GM20431 (cell line): ENCODE measurements at regions not wholly inside any gene's neighbourhood (a gene's known extent, or its start where the extent isn't known, plus 50 kb on each side); places are given as distances from the start of the nearest gene placed in this dataset.

Experiments used
- in situ Hi-C: fragments of 300-500 bp; cut with MseI, MboI; formaldehyde crosslinking; loops from one replicate; pipeline ENCODE4 v1.15.0; 2020; ENCODE audit warnings: low sequenced_read_pairs; ENCODE audit not compliant: unreplicated experiment

- in situ Hi-C loops = no loop called here
Measured at GRCh38 chr12:126773012-126773411, 1494.0 kb upstream of the TMEM132C start.

GRCh38 chr12:126773491-126773890 is 1493.5 kb upstream of the TMEM132C start:
- in situ Hi-C loops = no loop called here

DNA sequence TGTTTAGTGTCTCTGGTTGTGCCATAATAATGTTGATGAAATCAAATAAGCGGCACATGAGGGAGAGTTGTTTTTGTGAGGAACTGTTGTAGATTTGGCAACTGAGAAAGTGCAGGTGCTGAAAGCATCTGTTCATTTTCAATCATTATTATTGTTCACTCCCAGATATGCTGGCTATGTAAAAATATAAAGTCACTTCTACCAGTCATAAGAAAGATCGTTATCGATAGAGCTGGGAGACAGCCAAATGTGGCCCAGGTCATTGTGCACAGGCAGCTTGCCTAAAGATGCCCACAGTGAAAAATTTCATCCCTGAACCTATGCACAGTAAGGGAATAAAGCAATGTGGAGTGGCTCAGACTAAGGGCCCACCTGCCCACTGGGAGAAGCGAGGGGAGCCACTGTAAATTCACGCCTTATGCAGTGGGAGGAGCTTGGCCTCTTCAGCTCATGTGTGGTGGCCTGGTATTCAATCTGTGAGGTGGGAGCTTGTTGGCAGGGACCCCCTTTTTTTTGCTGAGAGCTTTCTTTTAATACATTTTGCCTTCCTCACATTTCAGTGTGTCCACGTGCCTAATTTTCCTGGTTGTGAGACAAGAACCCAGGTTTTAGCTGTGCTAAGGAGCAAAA is 1490.8 kb upstream of the TMEM132C start:
- in situ Hi-C loops = no loop called here

DNA sequence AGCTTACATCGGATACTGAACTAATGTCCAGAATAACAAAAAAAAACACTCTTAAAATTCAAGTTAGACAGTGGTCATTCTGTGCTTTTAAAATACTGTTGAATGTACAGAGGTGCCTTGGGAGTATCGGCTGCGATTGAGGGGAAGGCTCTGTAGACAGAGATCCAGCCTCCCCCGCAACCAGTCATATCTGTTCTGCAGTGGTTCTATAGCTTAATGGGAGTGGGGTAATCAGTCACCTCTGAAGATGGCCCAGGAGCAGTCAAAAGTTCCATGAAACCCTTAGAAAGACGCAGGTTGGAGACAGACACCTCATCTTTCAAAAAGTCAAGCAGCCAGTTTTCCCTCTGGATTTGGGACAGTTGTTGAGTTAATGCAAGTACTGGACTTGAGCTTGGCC is 1486.6 kb upstream of the TMEM132C start:
- in situ Hi-C loops = no loop called here

- in situ Hi-C loops = no loop called here
Measured at GRCh38 chr12:126781593-126781992, 1485.4 kb upstream of the TMEM132C start.

DNA sequence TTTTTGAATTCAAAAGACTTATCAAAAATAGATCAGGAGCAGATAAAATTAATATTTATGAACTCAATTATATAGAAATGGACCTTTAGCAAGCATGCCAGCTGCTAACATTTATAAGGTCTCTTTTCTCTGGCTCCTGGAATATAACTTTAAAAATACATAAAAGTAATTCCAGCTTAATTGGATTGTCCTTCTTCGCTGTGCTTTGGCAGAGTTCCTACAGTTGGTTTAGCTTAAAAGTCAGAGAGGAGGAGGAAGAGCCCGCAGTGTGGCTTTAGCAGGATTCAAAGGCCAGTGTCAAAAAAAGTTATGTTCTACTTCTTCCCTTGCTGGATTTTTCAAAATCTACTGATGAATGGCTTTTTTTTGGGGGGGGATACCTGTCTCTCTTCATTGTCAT is 1484.9 kb upstream of the TMEM132C start:
- in situ Hi-C loops = no loop called here

DNA sequence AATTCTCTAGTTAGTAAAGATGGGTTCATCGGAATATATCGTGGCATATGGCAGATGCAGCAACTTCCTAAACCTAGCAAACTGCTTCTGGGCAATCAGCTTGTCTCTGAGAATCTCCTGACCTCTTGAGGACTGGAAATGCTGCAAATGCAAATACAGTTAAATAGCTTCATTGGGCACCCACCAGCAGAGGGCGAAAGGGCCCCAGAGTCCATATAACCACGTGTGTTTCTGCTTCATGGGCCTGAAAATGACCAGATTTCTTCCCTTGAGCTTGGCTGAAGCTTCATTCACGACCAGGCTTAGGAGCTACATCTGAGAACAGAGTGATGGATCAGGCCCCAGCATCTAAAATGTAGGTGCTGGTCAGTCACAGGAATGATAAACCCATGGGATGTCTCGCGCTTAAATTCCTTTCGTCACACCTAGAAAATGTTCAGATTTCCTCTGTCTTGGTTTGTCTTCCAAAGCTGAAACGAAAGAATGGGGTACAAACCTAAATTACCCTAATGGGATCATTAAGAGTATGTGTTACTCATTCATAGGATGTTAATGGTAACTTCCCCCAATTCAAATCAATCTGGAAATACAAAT is 1482.5 kb upstream of the TMEM132C start:
- in situ Hi-C loops = no loop called here

GRCh38 chr12:126789963-126790362 is 1477.0 kb upstream of the TMEM132C start:
- in situ Hi-C loops = no loop called here

GRCh38 chr12:126791122-126791521 is 1475.8 kb upstream of the TMEM132C start:
- in situ Hi-C loops = no loop called here

- in situ Hi-C loops = no loop called here
Measured at GRCh38 chr12:126792411-126792810, 1474.6 kb upstream of the TMEM132C start.

GRCh38 chr12:126797525-126797924 is 1469.4 kb upstream of the TMEM132C start:
- in situ Hi-C loops = no loop called here

GRCh38 chr12:126798449-126798848 is 1468.5 kb upstream of the TMEM132C start:
- in situ Hi-C loops = no loop called here

DNA sequence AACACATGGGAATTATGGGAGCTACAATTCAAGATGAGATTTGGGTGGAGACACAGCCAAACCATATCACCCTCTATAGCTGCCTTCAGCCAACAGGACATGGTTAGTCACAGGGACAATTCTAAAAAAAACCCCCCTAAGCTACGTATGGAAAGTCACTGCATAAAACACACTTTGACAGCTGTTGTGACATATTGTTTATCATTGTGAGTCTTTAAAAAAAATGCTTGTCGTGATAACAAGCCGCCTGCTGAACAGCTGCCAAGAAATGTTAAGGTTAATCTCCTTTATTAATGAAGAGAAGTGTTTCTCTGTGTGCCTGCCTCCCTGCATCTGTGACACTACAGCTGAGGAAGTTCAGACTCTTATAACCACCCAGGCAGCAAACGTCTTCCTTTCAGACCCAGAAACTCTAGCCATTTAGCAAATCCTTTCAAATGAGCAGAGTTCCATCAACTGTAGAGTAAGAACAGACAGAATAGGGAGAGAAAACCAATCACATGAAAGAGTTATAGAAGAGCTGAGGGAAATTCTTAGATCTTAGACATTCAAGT is 1459.6 kb upstream of the TMEM132C start:
- in situ Hi-C loops = no loop called here

DNA sequence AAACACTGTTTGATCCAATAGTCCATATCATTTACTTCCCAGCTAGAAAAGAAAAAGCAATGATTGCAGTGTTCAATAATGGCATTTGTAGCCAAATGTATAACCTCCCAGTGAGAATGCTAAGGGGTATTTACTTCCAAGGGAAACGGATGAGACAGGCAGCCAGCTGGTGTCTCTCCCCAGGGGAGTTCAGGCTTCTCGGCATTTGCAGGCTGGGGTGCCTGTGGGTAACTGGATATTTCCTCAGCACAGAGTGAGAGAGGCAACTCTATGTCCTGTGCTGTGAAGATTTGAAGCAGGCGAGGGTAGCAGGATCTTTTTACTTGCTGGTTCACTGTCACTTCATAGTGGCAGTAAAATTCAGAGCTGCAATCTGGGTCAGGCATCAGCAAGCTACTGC is 1455.6 kb upstream of the TMEM132C start:
- in situ Hi-C loops = no loop called here

- in situ Hi-C loops = no loop called here
Measured at GRCh38 chr12:126819554-126819953, 1447.4 kb upstream of the TMEM132C start.

DNA sequence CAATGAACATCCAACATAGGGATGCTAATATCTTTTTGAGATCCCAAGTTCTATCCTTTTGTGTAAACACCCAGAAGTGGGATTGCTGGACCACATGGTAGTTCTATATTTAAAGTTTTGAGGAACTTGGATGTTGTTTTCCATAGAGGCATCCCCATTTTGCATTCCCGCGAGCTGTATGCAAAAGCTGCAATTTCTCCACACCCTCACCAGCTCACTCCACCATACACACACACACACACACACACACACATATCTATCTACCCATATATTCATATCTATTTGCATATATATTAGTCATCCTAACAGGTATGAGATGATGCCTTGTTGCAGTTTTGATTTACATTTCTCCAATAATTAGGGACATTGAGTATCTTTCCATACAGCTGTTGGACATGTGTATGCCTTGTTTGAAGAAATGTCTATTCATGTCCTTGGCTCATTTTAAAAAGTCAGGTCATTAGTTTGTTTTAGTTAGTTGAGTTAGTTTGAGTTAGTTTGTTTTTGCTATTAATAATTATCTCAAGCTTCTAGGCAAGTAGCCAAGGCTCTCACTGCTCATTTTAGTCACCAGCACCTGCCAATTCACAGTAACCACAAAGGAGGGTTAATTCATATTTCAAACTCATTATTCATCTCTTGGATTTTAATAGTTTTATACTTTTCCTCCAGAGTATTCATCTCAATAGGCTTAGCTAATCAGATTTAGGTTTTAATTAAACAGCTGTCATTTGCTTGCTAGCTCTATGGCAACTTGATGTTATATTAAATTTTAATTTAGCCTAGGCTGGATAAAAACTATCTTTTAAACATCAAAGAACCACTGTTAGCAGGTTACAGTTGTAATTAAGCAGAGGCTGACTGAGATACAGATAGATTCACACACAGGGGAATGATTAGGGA is 1435.9 kb upstream of the TMEM132C start:
- in situ Hi-C loops = no loop called here

DNA sequence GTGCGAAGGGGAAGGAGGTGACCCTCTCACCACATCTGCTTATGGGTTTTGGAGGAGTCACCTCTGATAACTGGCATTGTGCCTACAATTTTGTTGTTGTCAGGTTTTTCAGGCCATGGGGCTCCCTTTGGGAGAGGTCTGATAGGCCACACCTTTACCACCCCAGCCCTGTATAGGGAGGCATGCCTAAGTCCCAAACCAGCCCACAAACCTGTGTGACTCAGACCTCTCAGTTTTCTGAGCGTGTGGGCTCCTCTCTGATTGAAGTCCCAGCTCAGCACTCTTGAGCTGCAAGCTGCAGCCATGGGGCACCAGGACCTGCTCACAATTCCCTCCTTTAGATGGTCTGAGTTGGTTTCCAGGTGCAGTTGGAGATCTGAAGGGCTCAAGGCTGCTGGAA is 1429.3 kb upstream of the TMEM132C start:
- in situ Hi-C loops = no loop called here

DNA sequence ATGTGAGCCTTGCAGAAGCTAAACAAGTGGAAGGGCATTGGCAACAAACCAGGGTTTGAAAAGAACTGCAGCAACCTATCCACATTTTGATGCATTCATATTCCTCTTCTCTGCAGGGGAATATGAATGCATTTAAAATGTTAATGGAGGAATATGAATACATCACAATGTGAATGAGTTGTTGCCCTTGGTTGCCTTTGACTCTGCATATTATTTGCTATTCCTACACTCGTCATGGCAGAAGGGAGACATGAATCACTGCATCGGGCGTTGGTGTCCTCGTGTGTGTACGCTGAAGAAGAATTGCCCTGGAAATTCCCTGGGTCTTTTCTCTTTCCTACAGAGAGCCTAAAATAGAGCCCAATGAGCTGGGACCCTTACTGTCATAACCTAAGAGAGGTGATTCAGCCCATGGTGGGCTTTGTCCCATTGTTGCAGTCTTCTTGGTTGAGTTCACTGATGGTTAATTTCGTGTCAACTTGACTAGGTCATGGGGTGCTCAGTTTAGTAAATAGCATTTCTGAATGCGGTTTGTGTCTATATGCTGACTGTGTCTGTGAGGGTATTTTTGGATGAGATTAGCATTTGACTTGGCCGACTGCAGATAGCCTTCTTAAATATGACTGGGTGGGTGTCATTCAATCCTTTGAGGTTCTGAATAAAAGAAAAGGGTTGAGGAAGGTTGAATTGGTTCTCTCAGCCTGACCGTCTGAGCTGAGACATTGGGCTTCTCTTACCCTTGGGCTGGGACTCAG is 1422.9 kb upstream of the TMEM132C start:
- in situ Hi-C loops = no loop called here

DNA sequence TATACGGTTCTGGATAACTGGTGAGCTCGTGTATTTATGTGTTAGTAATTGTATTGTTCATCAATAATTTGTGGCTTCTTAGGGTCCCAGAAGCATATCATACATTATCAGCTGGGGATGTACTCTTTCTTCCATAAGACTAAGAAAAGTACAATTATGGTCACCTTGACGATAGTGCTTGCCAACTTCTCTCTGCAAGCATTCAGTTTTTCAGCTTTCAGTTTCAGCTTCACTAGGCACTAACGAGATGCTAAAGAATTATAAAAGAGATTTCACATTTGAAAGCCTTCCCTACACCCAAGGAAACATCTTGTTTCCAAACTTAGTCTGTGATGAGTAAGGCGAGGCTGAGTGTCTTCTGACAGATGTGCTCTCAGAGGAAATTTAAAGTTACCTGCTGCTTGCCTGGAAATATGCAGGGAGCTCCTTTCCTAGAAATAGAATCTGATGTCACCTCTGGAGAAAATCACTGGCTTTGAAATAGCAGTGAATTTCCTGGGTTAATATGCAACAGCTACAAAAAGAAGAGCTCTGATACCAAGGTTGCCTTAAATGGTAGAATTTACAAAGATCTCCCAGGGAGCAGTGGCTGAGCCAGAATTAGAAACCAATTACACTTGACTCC is 1419.9 kb upstream of the TMEM132C start:
- in situ Hi-C loops = no loop called here

DNA sequence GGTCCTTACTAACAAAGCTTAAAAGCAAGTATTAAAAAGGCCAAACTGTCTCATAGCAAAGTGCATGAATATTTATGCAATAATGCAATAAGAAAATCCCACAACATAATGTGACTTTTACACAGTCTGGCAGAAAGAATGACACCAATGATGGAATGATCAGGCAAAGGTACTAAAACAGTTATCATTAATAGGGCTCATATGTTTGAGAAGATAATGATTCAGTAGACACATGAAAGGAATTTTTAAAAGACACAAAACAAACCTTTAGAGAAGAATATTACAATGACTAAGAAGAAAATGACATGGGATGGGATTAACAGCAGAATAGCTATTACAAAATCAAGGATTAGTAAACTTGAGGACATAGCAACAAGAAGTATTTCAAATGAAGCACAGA is 1411.2 kb upstream of the TMEM132C start:
- in situ Hi-C loops = no loop called here
